Osteocyte (in vitro differentiated cells): ENCODE measurements at regions not wholly inside any gene's neighbourhood (a gene's known extent, or its start where the extent isn't known, plus 50 kb on each side); places are given as distances from the start of the nearest gene placed in this dataset.

ENCODE experiments used
- DNase-seq: peaks from one replicate; pipeline ENCODE4 v3.0.0; 2021; ENCODE audit warnings: mixed read lengths; ENCODE audit not compliant: unreplicated experiment; ENCODE audit errors: extremely low spot score
- H3K27ac Mint-ChIP-seq: one replicate; pipeline ENCODE4 v1.8.0; 2021; ENCODE audit warnings: mild to moderate bottlenecking, mixed read lengths; ENCODE audit not compliant: unreplicated experiment
- H3K27me3 Mint-ChIP-seq: one replicate; pipeline ENCODE4 v1.8.0; 2021; ENCODE audit warnings: mixed read lengths; ENCODE audit not compliant: unreplicated experiment
- H3K36me3 Mint-ChIP-seq: one replicate; pipeline ENCODE4 v1.8.0; 2021; ENCODE audit warnings: mixed read lengths; ENCODE audit not compliant: unreplicated experiment
- H3K4me1 Mint-ChIP-seq: one replicate; pipeline ENCODE4 v1.8.0; 2021; ENCODE audit warnings: mixed read lengths; ENCODE audit not compliant: unreplicated experiment
- H3K4me3 Mint-ChIP-seq: one replicate; pipeline ENCODE4 v1.8.0; 2021; ENCODE audit warnings: mild to moderate bottlenecking, moderate library complexity, mixed read lengths; ENCODE audit not compliant: unreplicated experiment
- H3K9me3 Mint-ChIP-seq: one replicate; pipeline ENCODE4 v1.8.0; 2021; ENCODE audit warnings: mixed read lengths; ENCODE audit not compliant: unreplicated experiment
- CTCF ChIP-seq: fragments of 200-600 bp; sonication (generic); IDR thresholded peaks from 2 replicates; pipeline ENCODE4 v1.5.0; 2021; ENCODE audit warnings: antibody characterized with exemption, mild to moderate bottlenecking, moderate library complexity

GRCh38 chr6:19452495-19452894 is 384.7 kb upstream of the ID4 start:
- Mint-ChIP-seq H3K27me3 (peaks cover 2% of the 10 kb centered on the region), H3K9me3 (peaks cover 2% of the 10 kb centered on the region), H3K27ac (no peak overlapping the region), H3K4me3 (no peak overlapping the region), H3K4me1 (peaks cover 12% of the 10 kb centered on the region), H3K36me3 (no peaks in the 10 kb centered on the region)
- DNase-seq, result no peak
- no peak for TF ChIP-seq CTCF

GRCh38 chr6:19454001-19454720 is 383.0 kb upstream of the ID4 start:
- peaks cover 22% of the 10 kb centered on the region for H3K4me1 Mint-ChIP-seq
- H3K27ac Mint-ChIP-seq, result no peak overlapping the region
- no peak for TF ChIP-seq CTCF
- peaks cover 6% of the 10 kb centered on the region for H3K9me3 Mint-ChIP-seq
- no peaks in the 10 kb centered on the region for H3K36me3 Mint-ChIP-seq
- peaks cover 2% of the 10 kb centered on the region for H3K27me3 Mint-ChIP-seq
- DNase-seq, result no peak
- H3K4me3 Mint-ChIP-seq, result no peak overlapping the region

GRCh38 chr6:19454721-19455392 is 382.3 kb upstream of the ID4 start:
- no peaks in the 10 kb centered on the region for H3K36me3 Mint-ChIP-seq
- TF ChIP-seq CTCF, result no peak
- peaks cover 6% of the 10 kb centered on the region for H3K9me3 Mint-ChIP-seq
- DNase-seq, result no peak
- no peak overlapping the region for H3K27ac Mint-ChIP-seq
- peaks cover 26% of the 10 kb centered on the region for H3K4me1 Mint-ChIP-seq
- peaks cover 2% of the 10 kb centered on the region for H3K27me3 Mint-ChIP-seq
- H3K4me3 Mint-ChIP-seq, result no peak overlapping the region

GRCh38 chr6:19463250-19463649 is 373.9 kb upstream of the ID4 start:
- no peak overlapping the region for H3K27ac Mint-ChIP-seq

More at GRCh38 chr6:19463250-19463649, 373.9 kb upstream of the ID4 start:
- Mint-ChIP-seq H3K9me3 (no peaks in the 10 kb centered on the region), H3K4me1 (peaks cover 28% of the 10 kb centered on the region), H3K27me3 (no peaks in the 10 kb centered on the region), H3K4me3 (no peak overlapping the region), H3K36me3 (no peaks in the 10 kb centered on the region)
- no peak for TF ChIP-seq CTCF
- no peak for DNase-seq
